K562 (cell line): ENCODE measurements at regions not wholly inside any gene's neighbourhood (a gene's known extent, or its start where the extent isn't known, plus 50 kb on each side); places are given as distances from the start of the nearest gene placed in this dataset.

ENCODE experiments used
- ATAC-seq: fragments of 200-7000 bp; cut with Tn5 transposase; 3 replicates; pipeline ENCODE4 v1.9.1; 2020; ENCODE audit warnings: moderate library complexity
- BruUV-seq: library from RNA; stranded (reverse); fragments of 400-500 nt; replicated peaks from 2 replicates; lab custom pipeline; 2021; lab: Mats Ljungman, UMichigan
- CTCF ChIA-PET: fragments of 300-600 bp; formaldehyde crosslinking; extraction: SDS; loops from one replicate; lab custom pipeline; 2021; ENCODE audit warnings: low intra/inter-chr PET ratio; lab: Yijun Ruan, JAX
- POLR2A ChIA-PET: fragments of 300-600, 350-650 bp; sonication (Branson Sonifier 250); formaldehyde crosslinking; extraction: SDS; loops from one replicate; lab custom pipeline; 2021; ENCODE audit warnings: antibody characterized with exemption, inconsistent platforms; lab: Yijun Ruan, JAX
- DNase-seq, 4 experiments: peaks; one replicate each; pipeline versions ENCODE4 v3.0.0 to v3.0.0-alpha.2; 2011 to 2018; ENCODE audit warnings: low spot score in 3 of 4, mixed read lengths in 3 of 4; ENCODE audit errors: extremely low read depth in 1 of 4
- FAIRE-seq: peaks from 2 replicates; lab custom pipeline; 2011; peaks lifted over from hg19 to GRCh38; lab: Jason Lieb, UNC
- H2AFZ ChIP-seq: 2 replicates; pipeline ENCODE4 v1.6.0; 2011; ENCODE audit warnings: low read depth, low read length, control low read depth, inconsistent platforms
- H3K27ac ChIP-seq: fragments of 200-600 bp; 3 replicates; pipeline ENCODE4 v1.8.0; 2011; ENCODE audit warnings: low read depth, mild to moderate bottlenecking, control low read depth, inconsistent platforms, low read length, moderate library complexity, mixed read lengths; ENCODE audit errors: extremely low read depth
- H3K27me3 ChIP-seq, 2 experiments: fragments of 300-600 bp in 1 of 2; 2 replicates in 1 of 2; 3 replicates in 1 of 2; pipeline versions ENCODE4 v1.6.0 to v1.8.0; 2011; ENCODE audit warnings: inconsistent platforms in 2 of 2, low read length in 2 of 2, mild to moderate bottlenecking in 1 of 2, mixed read lengths in 1 of 2, moderate library complexity in 1 of 2; ENCODE audit not compliant: control insufficient read depth in 2 of 2, insufficient read depth in 2 of 2
- H3K36me3 ChIP-seq: fragments of 300-600 bp; 3 replicates; pipeline ENCODE4 v1.8.0; 2011; ENCODE audit warnings: mild to moderate bottlenecking, low read length, inconsistent platforms; ENCODE audit not compliant: control insufficient read depth, insufficient read depth
- H3K4me1 ChIP-seq, 2 experiments: fragments of 200-600 bp in 1 of 2; replicated peaks in 1 of 2; 2 replicates in 1 of 2; 3 replicates in 1 of 2; pipeline versions ENCODE4 v1.5.1 to v1.8.0; 2011; ENCODE audit warnings: inconsistent platforms in 2 of 2, low read length in 2 of 2, mild to moderate bottlenecking in 1 of 2, mixed read lengths in 1 of 2, moderate library complexity in 1 of 2; ENCODE audit not compliant: control insufficient read depth in 2 of 2, insufficient read depth in 2 of 2
- H3K4me2 ChIP-seq: 2 replicates; pipeline ENCODE4 v1.6.1; 2011; ENCODE audit warnings: low read length, control low read depth, inconsistent platforms, mixed read lengths; ENCODE audit not compliant: insufficient read depth
- H3K4me3 ChIP-seq: fragments of 200-600 bp; sonication (generic), shearing (Covaris generic); 2 replicates; pipeline ENCODE4 v1.5.1; 2016; ENCODE audit warnings: control low read depth, inconsistent platforms
- H3K79me2 ChIP-seq: fragments of 200-600 bp; 3 replicates; pipeline ENCODE4 v1.8.0; 2011; ENCODE audit warnings: low read length, inconsistent platforms; ENCODE audit not compliant: control insufficient read depth, insufficient read depth
- H3K9ac ChIP-seq, 2 experiments: 2 replicates each; pipeline versions ENCODE4 v1.6.0 to v1.6.1; 2011; ENCODE audit warnings: low read depth in 2 of 2, low read length in 2 of 2, control low read depth in 1 of 2, inconsistent platforms in 1 of 2, mild to moderate bottlenecking in 1 of 2, mixed read lengths in 1 of 2; ENCODE audit not compliant: insufficient read depth in 1 of 2
- H3K9me1 ChIP-seq: one replicate; pipeline ENCODE4 v1.6.0; 2011; ENCODE audit warnings: inconsistent platforms, mild to moderate bottlenecking, low read length, moderate library complexity; ENCODE audit not compliant: control insufficient read depth, insufficient read depth
- H3K9me3 ChIP-seq: replicated peaks from 2 replicates; pipeline ENCODE4 v1.5.1; 2011; ENCODE audit warnings: low read depth, low read length, inconsistent platforms; ENCODE audit not compliant: control insufficient read depth, insufficient read depth
- H4K20me1 ChIP-seq: replicated peaks from 2 replicates; pipeline ENCODE4 v1.6.1; 2011; ENCODE audit warnings: low read length, inconsistent platforms, mixed read lengths; ENCODE audit not compliant: control insufficient read depth, insufficient read depth
- HDAC6 ChIP-seq: IDR thresholded peaks from 2 replicates; pipeline ENCODE4 v1.6.1; 2012; ENCODE audit warnings: low read depth, mild to moderate bottlenecking, control low read depth, inconsistent platforms, low read length, moderate library complexity
- HINFP ChIP-seq: fragments of 450-650 bp; conservative IDR thresholded peaks from 2 replicates; pipeline ENCODE4 v1.6.1; 2016; ENCODE audit warnings: missing genetic modification characterization, low read depth, mild to moderate bottlenecking, control low read depth, missing compliant biosample characterization
- KLF16 ChIP-seq: IDR thresholded peaks from 2 replicates; pipeline ENCODE4 v1.6.1; 2016; ENCODE audit warnings: antibody characterized with exemption
- SIN3B ChIP-seq: fragments of 450-650 bp; IDR thresholded peaks from 2 replicates; pipeline ENCODE4 v1.6.1; 2017; ENCODE audit warnings: low read depth, mild to moderate bottlenecking, moderate library complexity
- ZNF518B ChIP-seq: fragments of 250-450 bp; sonication (Bioruptor Pico); IDR thresholded peaks from 2 replicates; pipeline ENCODE4 v1.5.0; 2021; ENCODE audit warnings: mild to moderate bottlenecking, moderate library complexity
- WGBS: fragments of 100-300 bp; shearing (Covaris generic); methylation state at CpG from one replicate; pipeline ENCODE4 v1.1.6; 2016; ENCODE audit warnings: low coverage, mixed read lengths; ENCODE audit not compliant: insufficient coverage; ENCODE audit errors: missing lambda C conversion rate; 5-methylcytosine and 5-hydroxymethylcytosine counted together
- in situ Hi-C: fragments of 300-500 bp; cut with MboI; formaldehyde crosslinking; loops from 4 replicates; pipeline ENCODE4 v1.15.0; 2018; ENCODE audit warnings: inconsistent platforms, mixed read lengths
- intact Hi-C: fragments of 100-400 bp; cut with micrococcal nuclease; formaldehyde crosslinking; loops from 2 replicates; pipeline ENCODE4 v1.14.2; 2022
- TF ChIP-seq, protein P1 (sequence below): fragments of 450-650 bp; IDR thresholded peaks from 2 replicates; pipeline ENCODE4 v1.6.1; 2017; ENCODE audit warnings: antibody characterized with exemption
- TF ChIP-seq, protein P2 (sequence below): sonication (generic); formaldehyde crosslinking; IDR thresholded peaks from 2 replicates; pipeline ENCODE4 v1.8.1; 2023; ENCODE audit warnings: missing genetic modification reagents, mild to moderate bottlenecking, borderline replicate concordance

DNA sequence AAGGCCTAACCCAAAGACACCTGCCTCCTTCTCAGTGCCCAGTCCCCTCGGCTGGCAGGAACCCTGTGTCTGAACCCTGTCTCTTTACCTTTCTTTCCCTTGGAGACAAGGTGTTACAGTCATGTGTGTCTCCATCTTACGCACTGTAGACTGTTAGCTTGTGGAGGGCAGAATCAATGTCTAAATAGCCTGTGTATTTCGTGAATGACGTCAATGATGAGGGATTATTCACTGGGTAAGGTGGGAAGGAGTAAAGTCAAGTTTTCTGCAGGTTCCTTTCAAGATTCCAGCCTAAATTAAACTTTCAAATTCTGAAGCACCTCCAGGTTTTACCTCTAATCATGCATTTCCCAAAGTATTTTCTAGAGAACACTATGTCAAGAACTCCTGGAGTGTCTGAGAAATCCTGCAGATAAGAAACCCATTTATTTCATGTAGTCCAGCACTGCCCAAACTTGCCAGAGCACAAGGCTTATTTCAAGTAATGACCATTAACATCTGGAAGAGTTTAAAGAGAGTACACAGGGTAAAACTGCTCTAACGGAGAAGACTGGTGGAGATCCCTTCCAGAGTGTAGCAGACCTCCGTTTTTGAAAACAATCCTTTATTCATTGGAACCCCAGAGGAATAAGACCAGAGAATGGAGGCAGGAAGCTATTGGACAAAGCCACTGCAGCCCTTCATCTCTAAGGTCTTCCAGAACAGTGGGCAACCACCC is 72.8 kb downstream of the KCNF1 start (continued):
- TF ChIP-seq ZNF518B: no peak

DNA sequence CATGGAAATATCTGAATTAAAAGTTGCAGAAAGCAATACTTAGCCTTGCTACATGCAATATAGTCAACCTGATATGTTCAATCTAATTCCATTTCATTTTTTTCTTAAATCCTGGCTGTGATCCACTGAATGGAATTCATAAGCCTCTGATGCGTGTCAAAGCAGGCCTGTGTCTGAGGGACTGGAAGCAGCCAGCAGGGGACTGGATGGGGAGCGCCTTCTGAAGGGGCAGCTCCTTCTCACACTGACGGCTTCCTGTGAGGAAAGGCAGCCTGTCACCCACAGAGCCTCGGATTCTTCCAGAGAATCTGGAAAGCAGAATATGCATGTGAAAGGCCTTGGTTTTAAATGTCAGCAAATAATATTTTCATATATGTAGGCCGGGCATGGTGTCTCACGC is 73.5 kb downstream of the KCNF1 start:
- H3K27ac ChIP-seq: no peak overlapping the region
- no TSS peak for BruUV-seq
- POLR2A ChIA-PET: no interaction called here
- TF ChIP-seq HDAC6: no peak
- no peak for TF ChIP-seq HINFP
- TF ChIP-seq, protein P1, sequence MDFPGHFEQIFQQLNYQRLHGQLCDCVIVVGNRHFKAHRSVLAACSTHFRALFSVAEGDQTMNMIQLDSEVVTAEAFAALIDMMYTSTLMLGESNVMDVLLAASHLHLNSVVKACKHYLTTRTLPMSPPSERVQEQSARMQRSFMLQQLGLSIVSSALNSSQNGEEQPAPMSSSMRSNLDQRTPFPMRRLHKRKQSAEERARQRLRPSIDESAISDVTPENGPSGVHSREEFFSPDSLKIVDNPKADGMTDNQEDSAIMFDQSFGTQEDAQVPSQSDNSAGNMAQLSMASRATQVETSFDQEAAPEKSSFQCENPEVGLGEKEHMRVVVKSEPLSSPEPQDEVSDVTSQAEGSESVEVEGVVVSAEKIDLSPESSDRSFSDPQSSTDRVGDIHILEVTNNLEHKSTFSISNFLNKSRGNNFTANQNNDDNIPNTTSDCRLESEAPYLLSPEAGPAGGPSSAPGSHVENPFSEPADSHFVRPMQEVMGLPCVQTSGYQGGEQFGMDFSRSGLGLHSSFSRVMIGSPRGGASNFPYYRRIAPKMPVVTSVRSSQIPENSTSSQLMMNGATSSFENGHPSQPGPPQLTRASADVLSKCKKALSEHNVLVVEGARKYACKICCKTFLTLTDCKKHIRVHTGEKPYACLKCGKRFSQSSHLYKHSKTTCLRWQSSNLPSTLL: no peak
- no peak for TF ChIP-seq SIN3B
- TF ChIP-seq, protein P2, sequence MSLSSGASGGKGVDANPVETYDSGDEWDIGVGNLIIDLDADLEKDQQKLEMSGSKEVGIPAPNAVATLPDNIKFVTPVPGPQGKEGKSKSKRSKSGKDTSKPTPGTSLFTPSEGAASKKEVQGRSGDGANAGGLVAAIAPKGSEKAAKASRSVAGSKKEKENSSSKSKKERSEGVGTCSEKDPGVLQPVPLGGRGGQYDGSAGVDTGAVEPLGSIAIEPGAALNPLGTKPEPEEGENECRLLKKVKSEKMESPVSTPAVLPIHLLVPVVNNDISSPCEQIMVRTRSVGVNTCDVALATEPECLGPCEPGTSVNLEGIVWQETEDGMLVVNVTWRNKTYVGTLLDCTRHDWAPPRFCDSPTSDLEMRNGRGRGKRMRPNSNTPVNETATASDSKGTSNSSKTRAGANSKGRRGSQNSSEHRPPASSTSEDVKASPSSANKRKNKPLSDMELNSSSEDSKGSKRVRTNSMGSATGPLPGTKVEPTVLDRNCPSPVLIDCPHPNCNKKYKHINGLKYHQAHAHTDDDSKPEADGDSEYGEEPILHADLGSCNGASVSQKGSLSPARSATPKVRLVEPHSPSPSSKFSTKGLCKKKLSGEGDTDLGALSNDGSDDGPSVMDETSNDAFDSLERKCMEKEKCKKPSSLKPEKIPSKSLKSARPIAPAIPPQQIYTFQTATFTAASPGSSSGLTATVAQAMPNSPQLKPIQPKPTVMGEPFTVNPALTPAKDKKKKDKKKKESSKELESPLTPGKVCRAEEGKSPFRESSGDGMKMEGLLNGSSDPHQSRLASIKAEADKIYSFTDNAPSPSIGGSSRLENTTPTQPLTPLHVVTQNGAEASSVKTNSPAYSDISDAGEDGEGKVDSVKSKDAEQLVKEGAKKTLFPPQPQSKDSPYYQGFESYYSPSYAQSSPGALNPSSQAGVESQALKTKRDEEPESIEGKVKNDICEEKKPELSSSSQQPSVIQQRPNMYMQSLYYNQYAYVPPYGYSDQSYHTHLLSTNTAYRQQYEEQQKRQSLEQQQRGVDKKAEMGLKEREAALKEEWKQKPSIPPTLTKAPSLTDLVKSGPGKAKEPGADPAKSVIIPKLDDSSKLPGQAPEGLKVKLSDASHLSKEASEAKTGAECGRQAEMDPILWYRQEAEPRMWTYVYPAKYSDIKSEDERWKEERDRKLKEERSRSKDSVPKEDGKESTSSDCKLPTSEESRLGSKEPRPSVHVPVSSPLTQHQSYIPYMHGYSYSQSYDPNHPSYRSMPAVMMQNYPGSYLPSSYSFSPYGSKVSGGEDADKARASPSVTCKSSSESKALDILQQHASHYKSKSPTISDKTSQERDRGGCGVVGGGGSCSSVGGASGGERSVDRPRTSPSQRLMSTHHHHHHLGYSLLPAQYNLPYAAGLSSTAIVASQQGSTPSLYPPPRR (CRISPR knock-in tag): no peak
- no peak for TF ChIP-seq KLF16

More for the DNA sequence above, 73.5 kb downstream of the KCNF1 start:
- Histone ChIP-seq H3K36me3 (no peaks in the 10 kb centered on the region), H2AFZ (no peak overlapping the region), H3K79me2 (no peaks in the 10 kb centered on the region), H3K9ac (no peak overlapping the region), H3K9me3 (no peaks in the 10 kb centered on the region), H4K20me1 (no peaks in the 10 kb centered on the region; the same call in 1 of the 2 replicates), H3K4me2 (no peak overlapping the region), H3K27me3 (peaks cover 16 to 48% of the 10 kb centered on the region in 2 experiments; a peak in 4 of 5 replicates), H3K4me3 (no peak overlapping the region), H3K9me1 (no peaks in the 10 kb centered on the region), H3K4me1 (no peaks in the 10 kb centered on the region)
- intact Hi-C loops (no loop called here), in situ Hi-C loops (no loop called here)
- WGBS: 2% methylated on average over 6 of the region's 6 CpGs
- ATAC-seq: no peak
- CTCF ChIA-PET: no interaction called here
- DNase-seq: no peak
- no peak for FAIRE-seq
